GM12878 (cell line): ENCODE measurements at regions not wholly inside any gene's neighbourhood (a gene's known extent, or its start where the extent isn't known, plus 50 kb on each side); places are given as distances from the start of the nearest gene placed in this dataset.

Experiments used
- ATAC-seq: fragments of 200-7000 bp; cut with Tn5 transposase; 3 replicates; pipeline ENCODE4 v1.9.1; 2020; ENCODE audit warnings: mild to moderate bottlenecking, moderate library complexity
- BruUV-seq: library from RNA; stranded (reverse); fragments of 400-500 nt; replicated peaks from 2 replicates; lab custom pipeline; 2021; lab: Mats Ljungman, UMichigan
- CTCF ChIA-PET: fragments of 300-600 bp; sonication (Branson Sonifier 250); formaldehyde crosslinking; extraction: SDS; loops from one replicate; lab custom pipeline; 2021; ENCODE audit warnings: inconsistent platforms; lab: Yijun Ruan, JAX
- POLR2A ChIA-PET: fragments of 350-600 bp; formaldehyde crosslinking; extraction: SDS; loops from one replicate; lab custom pipeline; 2021; ENCODE audit warnings: inconsistent platforms; lab: Charles Lee
- RAD21 ChIA-PET: fragments of 300-600 bp; sonication (Branson Sonifier 250); formaldehyde crosslinking; loops from one replicate; lab custom pipeline; 2023; ENCODE audit warnings: antibody characterized with exemption; ENCODE audit not compliant: unreplicated experiment; lab: Charles Lee
- SMC1A ChIA-PET: fragments of 300-600 bp; sonication (Branson Sonifier 250); formaldehyde crosslinking; loops from one replicate; lab custom pipeline; 2023; ENCODE audit not compliant: unreplicated experiment, uncharacterized antibody; lab: Charles Lee
- DNase-seq: peaks from one replicate; pipeline ENCODE4 v3.0.0-alpha.2; 2011; ENCODE audit warnings: low read depth, low spot score
- FAIRE-seq: peaks from 3 replicates; lab custom pipeline; 2011; peaks lifted over from hg19 to GRCh38; lab: Jason Lieb, UNC
- H2AFZ ChIP-seq: 2 replicates; pipeline ENCODE4 v1.6.0; 2011; ENCODE audit warnings: low read depth, low read length, control low read depth; ENCODE audit not compliant: control insufficient read depth
- H3K27ac ChIP-seq: 2 replicates; pipeline ENCODE4 v1.5.1; 2011; ENCODE audit warnings: control low read depth; ENCODE audit not compliant: control insufficient read depth, insufficient read depth
- H3K27me3 ChIP-seq, 2 experiments: replicated peaks in 1 of 2; 2 replicates each; pipeline versions ENCODE4 v1.6.0 to v1.6.1; 2011; ENCODE audit warnings: low read length in 1 of 2; ENCODE audit not compliant: control insufficient read depth in 2 of 2, insufficient read depth in 2 of 2
- H3K36me3 ChIP-seq, 2 experiments: 2 replicates each; pipeline ENCODE4 v1.5.1; 2011; ENCODE audit warnings: low read length in 1 of 2; ENCODE audit not compliant: control insufficient read depth in 2 of 2, insufficient read depth in 2 of 2
- H3K4me1 ChIP-seq: 2 replicates; pipeline ENCODE4 v1.6.1; 2011; ENCODE audit warnings: mild to moderate bottlenecking, low read length, moderate library complexity, mixed read lengths; ENCODE audit not compliant: control insufficient read depth, insufficient read depth
- H3K4me2 ChIP-seq: 2 replicates; pipeline ENCODE4 v1.6.0; 2011; ENCODE audit warnings: control low read depth; ENCODE audit not compliant: control insufficient read depth, insufficient read depth
- H3K4me3 ChIP-seq: fragments of 200-600 bp; sonication (generic); 2 replicates; pipeline ENCODE4 v1.5.1; 2016
- H3K79me2 ChIP-seq: 2 replicates; pipeline ENCODE4 v1.6.0; 2011; ENCODE audit warnings: low read length; ENCODE audit not compliant: control insufficient read depth, insufficient read depth
- H3K9ac ChIP-seq: 2 replicates; pipeline ENCODE4 v1.8.0; 2011; ENCODE audit warnings: low read length, control low read depth, mixed read lengths; ENCODE audit not compliant: control insufficient read depth, insufficient read depth
- H3K9me3 ChIP-seq: replicated peaks from 3 replicates; pipeline ENCODE4 v1.5.1; 2011; ENCODE audit warnings: mild to moderate bottlenecking, low read length; ENCODE audit not compliant: control insufficient read depth, insufficient read depth
- H4K20me1 ChIP-seq: 2 replicates; pipeline ENCODE4 v1.6.0; 2011; ENCODE audit not compliant: control insufficient read depth, insufficient read depth
- ETV6 ChIP-seq, 2 experiments: fragments of 450-650 bp in 1 of 2; IDR thresholded peaks in 1 of 2; conservative IDR thresholded peaks in 1 of 2; 2 replicates each; pipeline ENCODE4 v1.6.1; 2014; ENCODE audit warnings: antibody characterized with exemption in 1 of 2, borderline replicate concordance in 1 of 2, low read depth in 1 of 2, mild to moderate bottlenecking in 1 of 2, moderate library complexity in 1 of 2
- GATAD2B ChIP-seq: fragments of 450-650 bp; conservative IDR thresholded peaks from 2 replicates; pipeline ENCODE4 v1.6.1; 2017; ENCODE audit warnings: low read depth, mild to moderate bottlenecking, moderate library complexity
- JUND ChIP-seq: IDR thresholded peaks from 2 replicates; pipeline ENCODE4 v1.6.1; 2012; ENCODE audit warnings: low read depth, mild to moderate bottlenecking, low read length, improper control_type of control experiment, moderate library complexity
- POLR2A ChIP-seq: IDR thresholded peaks from 2 replicates; pipeline ENCODE4 v1.6.1; 2011; ENCODE audit warnings: low read depth, mild to moderate bottlenecking, low read length
- RFX5 ChIP-seq: IDR thresholded peaks from 2 replicates; pipeline ENCODE4 v1.6.1; 2011; ENCODE audit warnings: low read depth, low read length, improper control_type of control experiment
- ZNF622 ChIP-seq: fragments of 450-650 bp; IDR thresholded peaks from 2 replicates; pipeline ENCODE4 v1.6.1; 2017; ENCODE audit warnings: mild to moderate bottlenecking, inconsistent platforms
- WGBS: methylation state at CpG from one replicate; pipeline ENCODE4 v1.1.6; 2016; ENCODE audit warnings: low lambda C conversion rate; ENCODE audit not compliant: insufficient replicate concordance, insufficient coverage; ENCODE audit errors: missing lambda C conversion rate; 5-methylcytosine and 5-hydroxymethylcytosine counted together
- in situ Hi-C: fragments of 300-500 bp; cut with MboI; formaldehyde crosslinking; loops from 9 replicates; pipeline ENCODE4 v1.14.3; 2018; ENCODE audit warnings: mixed read lengths
- intact Hi-C: fragments of 100-400 bp; cut with micrococcal nuclease; formaldehyde crosslinking; loops from one replicate; pipeline ENCODE4 v1.14.2; 2022; ENCODE audit not compliant: unreplicated experiment
- TF ChIP-seq, protein P1 (sequence below): fragments of 450-650 bp; IDR thresholded peaks from 2 replicates; pipeline ENCODE4 v1.6.1; 2017; ENCODE audit warnings: antibody characterized with exemption, mild to moderate bottlenecking, moderate library complexity

- no TSS peak for BruUV-seq
- H2AFZ ChIP-seq = no peak overlapping the region
- no peak overlapping the region for H3K4me3 ChIP-seq
- H3K9me3 ChIP-seq = no peaks in the 10 kb centered on the region
- SMC1A ChIA-PET = interaction anchor here (1.2 kb wide), 1 partner anchor 19 kb away, joined by 3 read pairs; no protein-coding TSS in a partner anchor
- FAIRE-seq (no peak), ATAC-seq (no peak)
- no peaks in the 10 kb centered on the region for H3K27me3 ChIP-seq
- H3K27ac ChIP-seq = no peak overlapping the region
- TF ChIP-seq, protein P1, sequence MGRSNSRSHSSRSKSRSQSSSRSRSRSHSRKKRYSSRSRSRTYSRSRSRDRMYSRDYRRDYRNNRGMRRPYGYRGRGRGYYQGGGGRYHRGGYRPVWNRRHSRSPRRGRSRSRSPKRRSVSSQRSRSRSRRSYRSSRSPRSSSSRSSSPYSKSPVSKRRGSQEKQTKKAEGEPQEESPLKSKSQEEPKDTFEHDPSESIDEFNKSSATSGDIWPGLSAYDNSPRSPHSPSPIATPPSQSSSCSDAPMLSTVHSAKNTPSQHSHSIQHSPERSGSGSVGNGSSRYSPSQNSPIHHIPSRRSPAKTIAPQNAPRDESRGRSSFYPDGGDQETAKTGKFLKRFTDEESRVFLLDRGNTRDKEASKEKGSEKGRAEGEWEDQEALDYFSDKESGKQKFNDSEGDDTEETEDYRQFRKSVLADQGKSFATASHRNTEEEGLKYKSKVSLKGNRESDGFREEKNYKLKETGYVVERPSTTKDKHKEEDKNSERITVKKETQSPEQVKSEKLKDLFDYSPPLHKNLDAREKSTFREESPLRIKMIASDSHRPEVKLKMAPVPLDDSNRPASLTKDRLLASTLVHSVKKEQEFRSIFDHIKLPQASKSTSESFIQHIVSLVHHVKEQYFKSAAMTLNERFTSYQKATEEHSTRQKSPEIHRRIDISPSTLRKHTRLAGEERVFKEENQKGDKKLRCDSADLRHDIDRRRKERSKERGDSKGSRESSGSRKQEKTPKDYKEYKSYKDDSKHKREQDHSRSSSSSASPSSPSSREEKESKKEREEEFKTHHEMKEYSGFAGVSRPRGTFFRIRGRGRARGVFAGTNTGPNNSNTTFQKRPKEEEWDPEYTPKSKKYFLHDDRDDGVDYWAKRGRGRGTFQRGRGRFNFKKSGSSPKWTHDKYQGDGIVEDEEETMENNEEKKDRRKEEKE = no peak
- TF ChIP-seq POLR2A (no peak), ZNF622 (no peak), RFX5 (no peak), GATAD2B (no peak), JUND (no peak), ETV6 (conservative IDR thresholded peaks at IDR 0.05 in 1 of 2, IDR thresholded peaks at IDR 0.05 in 1 of 2; ENCODE audit: borderline replicate concordance in 1 of 2, low read depth in 1 of 2) (no peak)
- TF ChIP-seq, all 136 proteins: peak for 0
- H3K36me3 ChIP-seq = no peaks in the 10 kb centered on the region
- CTCF ChIA-PET = no interaction called here
- H3K79me2 ChIP-seq = no peaks in the 10 kb centered on the region
- no peaks in the 10 kb centered on the region for H4K20me1 ChIP-seq
- DNase-seq = no peak
- H3K4me2 ChIP-seq = no peak overlapping the region
- RAD21 ChIA-PET = no interaction called here
- POLR2A ChIA-PET = no interaction called here
- no peak overlapping the region for H3K9ac ChIP-seq
- in situ Hi-C loops (no loop called here), intact Hi-C loops (no loop called here)
- no peaks in the 10 kb centered on the region for H3K4me1 ChIP-seq
- 44% methylated on average over 2 of the region's 2 CpGs for WGBS
These were observed 337.6 kb downstream of the NNT start for GRCh38 chr5:43940562-43940961.
